ENCODE measurements at regions not wholly inside any gene's neighbourhood (a gene's known extent, or its start where the extent isn't known, plus 50 kb on each side); places are given as distances from the start of the nearest gene placed in this dataset.

DNA sequence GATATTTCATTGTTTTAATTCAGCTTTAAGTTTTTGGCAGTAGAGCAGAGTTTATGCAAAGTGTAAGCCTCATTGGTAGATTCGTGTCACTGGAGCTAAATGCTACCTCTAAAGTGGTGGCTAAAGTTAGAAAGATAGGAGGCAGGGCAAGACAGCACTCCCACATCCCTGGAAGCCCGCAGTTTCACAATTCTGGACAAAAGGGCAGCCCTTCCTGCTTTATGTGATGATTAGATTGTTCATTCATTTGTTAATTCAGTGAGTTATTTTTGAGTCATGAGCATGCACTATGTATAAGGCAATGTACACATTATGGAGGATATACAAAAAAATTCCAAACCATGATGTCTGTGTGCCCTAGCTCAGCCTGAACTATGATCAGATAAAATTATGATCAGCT is 52.1 kb upstream of the EIF3M start:
- no peak for DNase-seq (ENCODE audit: low read depth, low spot score)
- in situ Hi-C loops (cut with HindIII; ENCODE audit: low pct_unique_long_range_greater_than_20kb, low sequenced_read_pairs) = no loop called here

DNA sequence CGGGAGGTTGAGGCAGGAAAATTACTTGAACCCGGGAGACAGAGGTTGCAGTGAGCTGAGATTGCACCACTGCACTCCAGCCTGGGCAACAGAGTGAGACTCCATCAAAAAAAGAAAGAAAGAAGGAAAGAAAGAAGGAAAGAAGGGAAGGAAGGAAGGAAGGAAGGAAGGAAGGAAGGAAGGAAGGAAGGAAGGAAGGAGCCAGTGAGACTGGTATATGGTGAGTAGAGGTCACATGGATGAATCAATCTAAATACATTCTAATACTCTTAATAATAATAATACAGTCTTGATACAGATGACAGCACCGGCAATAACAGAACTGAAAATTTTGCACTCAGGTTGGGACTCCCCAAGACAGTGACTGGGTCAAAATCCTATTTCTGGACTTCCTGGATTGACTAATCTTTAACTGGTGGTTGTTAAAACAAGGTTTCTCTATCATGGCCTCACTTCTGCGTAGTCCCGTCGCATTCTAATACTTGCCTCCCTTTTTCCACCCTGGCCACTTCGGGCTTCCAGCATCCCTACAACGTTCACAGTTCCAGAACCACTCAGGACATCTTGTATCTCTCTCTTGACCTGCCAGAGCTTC is 53.5 kb upstream of the EIF3M start:
- in situ Hi-C loops (cut with HindIII; ENCODE audit: low pct_unique_long_range_greater_than_20kb, low sequenced_read_pairs) = no loop called here
- DNase-seq (ENCODE audit: low read depth, low spot score) = no peak

DNA sequence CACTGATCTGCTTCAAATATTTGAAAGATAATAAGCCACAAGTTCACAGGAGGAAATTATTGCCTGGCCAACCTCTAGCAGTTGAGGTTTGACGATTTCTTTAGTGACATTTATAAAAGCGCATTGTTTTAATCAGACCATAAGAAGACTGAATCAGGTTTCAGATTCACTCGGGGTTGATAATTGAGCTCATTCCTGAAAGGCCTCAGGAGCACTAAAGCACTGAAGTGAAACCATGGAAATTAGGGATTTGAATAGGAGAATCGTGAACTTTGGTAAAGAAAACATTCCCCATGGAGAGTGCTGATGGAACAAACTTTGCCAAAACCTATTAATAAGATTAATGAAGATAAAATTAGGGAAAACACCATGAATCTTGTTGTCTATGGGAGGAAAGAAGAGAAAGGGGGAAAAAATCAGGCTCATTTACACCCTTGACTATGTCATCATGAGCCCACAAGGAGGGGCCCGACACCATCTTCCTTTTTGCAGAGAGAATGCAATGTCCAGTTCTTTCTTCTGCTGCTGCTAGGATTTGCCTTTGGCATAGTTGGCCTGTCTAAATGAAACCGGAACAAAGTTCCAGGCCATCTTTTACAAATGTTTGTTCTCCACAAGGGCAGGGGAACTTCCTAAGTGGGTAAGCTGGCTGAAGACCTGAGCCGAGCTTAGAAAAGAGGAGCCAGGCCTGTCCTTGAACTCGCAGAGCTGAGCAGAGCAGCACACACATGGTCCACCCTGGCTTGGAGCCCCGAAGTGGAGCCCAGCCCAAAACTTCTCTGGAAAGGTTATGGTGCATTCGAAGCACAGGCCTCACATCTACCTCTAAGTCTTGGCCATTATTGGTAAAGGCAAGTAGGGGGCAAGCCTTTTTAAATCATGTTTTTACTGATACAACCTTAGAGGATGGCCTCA is 56.1 kb upstream of the EIF3M start:
- peak; percentile 50 for DNase-seq (ENCODE audit: low read depth, low spot score)
- in situ Hi-C loops (cut with HindIII; ENCODE audit: low pct_unique_long_range_greater_than_20kb, low sequenced_read_pairs) = no loop called here

DNA sequence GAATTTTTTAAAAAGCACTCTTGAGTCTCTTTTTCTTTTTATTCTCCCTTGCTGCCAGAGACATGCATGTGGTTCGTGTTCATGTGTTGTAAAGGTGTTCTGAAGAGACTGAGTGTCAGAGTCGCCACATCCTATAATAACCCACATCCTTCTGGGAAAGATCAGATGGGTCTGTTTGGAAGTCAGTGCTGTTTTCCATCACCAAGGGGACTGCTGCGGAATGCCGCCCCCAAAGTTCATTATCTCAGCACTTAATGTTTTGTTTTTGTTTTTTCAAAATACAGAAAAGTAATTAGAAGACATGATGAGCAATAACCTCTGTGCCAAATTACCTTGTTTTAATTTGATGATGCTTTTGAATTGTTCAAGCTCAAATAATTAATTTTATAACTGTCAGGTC is 56.9 kb upstream of the EIF3M start:
- in situ Hi-C loops (cut with HindIII; ENCODE audit: low pct_unique_long_range_greater_than_20kb, low sequenced_read_pairs) = no loop called here
- no peak for DNase-seq (ENCODE audit: low read depth, low spot score)

DNA sequence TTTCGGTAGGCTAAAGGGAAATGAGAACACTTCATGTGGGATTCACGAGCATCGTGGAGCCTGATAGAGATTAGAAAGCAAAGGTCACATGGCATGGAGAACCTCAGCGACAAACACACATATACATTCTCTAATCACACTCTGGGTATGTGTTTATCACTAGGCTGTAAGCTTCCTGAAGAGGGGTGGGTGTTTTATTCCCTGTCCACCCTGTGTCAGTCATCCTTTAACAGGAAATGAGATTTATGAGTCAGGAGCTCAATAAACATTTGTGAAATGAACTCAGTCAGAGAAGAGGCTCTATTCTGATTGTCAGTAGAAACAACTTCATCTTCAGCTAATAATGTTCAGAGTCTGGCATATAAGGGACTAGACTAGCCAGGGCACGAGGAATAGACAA is 71.7 kb upstream of the EIF3M start:
- in situ Hi-C loops (cut with HindIII; ENCODE audit: low pct_unique_long_range_greater_than_20kb, low sequenced_read_pairs) = no loop called here
- peak; percentile 45 for DNase-seq (ENCODE audit: low read depth, low spot score)

DNA sequence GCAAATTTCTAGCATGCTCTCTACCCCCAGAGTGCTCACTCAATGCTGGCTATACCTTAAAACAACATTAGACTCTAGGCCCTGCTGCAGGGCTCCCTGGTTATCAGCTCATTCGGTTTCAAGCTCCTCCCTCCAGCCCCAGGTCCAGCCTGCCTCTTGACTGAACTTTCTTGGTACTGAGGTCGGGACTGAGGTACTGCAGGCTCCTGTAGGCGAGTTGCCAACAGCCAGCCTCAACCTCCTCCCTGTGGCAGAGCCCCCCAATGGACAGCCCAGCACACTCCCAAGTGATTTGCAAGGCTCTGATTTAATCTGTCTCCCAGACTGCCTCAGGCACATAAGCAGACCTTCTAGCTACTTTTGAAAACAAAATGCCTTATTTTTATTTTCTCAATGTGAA is 73.6 kb upstream of the EIF3M start:
- in situ Hi-C loops (cut with HindIII; ENCODE audit: low pct_unique_long_range_greater_than_20kb, low sequenced_read_pairs) = no loop called here
- no peak for DNase-seq (ENCODE audit: low read depth, low spot score)

DNA sequence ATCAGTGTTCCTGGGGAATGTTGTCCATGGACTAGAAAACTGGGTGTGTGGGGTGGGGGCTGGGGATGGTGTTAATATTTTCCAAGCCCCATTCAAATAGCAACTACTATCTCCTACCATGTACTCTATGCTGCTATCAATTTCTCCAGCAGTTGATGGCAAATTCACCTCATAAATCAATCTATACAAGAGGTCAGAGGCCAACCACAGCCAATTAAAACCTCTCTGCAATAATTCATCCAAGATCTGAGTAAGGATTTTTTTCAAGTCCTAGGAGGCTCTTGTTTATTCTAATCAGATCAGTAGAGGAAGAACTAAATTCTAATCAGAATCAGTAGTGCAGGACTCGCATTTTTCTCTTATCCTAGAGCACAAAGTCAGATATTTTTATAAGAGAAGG is 73.4 kb upstream of the WT1 start:
- no peak for DNase-seq (ENCODE audit: low read depth, low spot score)
- in situ Hi-C loops (cut with HindIII; ENCODE audit: low pct_unique_long_range_greater_than_20kb, low sequenced_read_pairs) = no loop called here

DNA sequence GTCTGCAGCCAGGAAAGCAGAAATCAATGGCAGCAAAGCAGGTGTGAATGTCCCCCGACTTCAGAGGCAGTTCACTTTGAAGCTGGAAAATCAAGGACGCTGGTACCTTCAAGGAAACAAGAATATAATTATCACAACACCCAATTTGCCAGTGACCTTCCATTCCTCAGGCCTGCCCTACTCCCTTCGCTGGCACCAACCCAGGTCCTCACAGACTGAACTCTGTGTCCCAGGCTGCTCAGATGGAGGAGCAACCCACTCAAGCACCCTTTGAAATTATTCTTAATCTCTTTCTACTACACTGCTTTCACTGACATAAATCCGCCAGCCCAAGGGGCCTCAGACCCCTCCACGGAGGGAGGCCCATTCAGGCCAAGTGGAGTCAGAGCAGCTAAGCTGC is 64.7 kb upstream of the WT1 start:
- DNase-seq (ENCODE audit: low read depth, low spot score) = no peak
- in situ Hi-C loops (cut with HindIII; ENCODE audit: low pct_unique_long_range_greater_than_20kb, low sequenced_read_pairs) = no loop called here

DNA sequence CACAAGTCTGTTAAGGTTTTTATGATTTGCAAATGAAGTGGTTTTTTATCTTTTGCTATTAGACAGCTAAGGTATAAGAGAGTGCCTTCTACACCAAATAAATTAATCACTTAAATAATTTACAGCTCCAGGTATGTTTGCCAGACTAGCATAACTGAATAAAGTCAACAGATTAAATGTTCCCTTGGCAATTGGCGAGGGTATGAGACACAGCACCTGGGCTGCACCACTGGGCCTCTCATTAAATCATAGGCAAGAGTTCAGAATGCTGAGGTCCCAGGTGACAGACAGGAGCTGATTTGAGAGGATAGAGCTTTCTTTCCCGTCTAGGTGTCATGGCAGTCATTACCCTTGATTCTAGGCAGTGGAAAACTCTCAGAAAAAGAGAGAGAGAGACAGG is 62.6 kb upstream of the WT1 start:
- in situ Hi-C loops (cut with HindIII; ENCODE audit: low pct_unique_long_range_greater_than_20kb, low sequenced_read_pairs) = no loop called here
- no peak for DNase-seq (ENCODE audit: low read depth, low spot score)

DNA sequence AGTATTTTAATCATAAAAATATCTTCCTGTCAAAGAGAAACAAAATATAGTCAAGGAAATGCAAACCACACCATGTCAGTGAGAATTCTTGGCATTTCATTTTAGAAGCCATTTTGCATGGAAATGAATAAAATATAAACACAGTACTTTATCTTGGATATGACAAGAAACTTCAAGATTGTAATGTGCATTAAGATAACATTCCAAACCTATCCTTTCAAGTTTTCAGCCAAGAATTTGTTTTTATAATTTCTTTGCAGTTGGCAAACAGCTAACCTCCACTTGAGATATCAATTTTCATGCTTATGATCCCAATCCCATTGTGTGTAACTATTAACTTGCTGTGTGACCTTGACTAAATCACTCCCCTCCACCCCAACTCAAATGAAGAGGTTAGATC is 59.3 kb upstream of the WT1 start:
- DNase-seq (ENCODE audit: low read depth, low spot score) = no peak
- in situ Hi-C loops (cut with HindIII; ENCODE audit: low pct_unique_long_range_greater_than_20kb, low sequenced_read_pairs) = no loop called here

DNA sequence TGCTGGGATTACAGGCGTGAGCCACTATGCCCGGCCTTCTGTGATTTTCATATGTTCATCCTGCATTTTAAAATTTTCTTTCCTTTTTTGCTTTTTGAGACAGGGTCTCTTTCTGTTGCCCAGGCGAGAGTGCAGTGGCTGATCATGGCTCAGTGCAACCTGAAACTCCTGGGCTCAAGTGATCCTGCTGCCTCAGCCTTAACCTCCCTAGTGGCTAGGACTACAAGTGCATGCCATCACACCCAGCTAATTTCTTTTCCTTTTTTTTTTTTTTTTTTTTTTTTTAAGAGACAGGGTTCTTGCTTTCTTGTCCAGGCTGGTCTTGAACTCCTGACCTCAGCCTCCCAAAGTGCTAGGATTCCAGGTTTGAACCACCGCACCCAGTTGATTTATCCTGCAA is 54.1 kb upstream of the WT1 start:
- no peak for DNase-seq (ENCODE audit: low read depth, low spot score)
- in situ Hi-C loops (cut with HindIII; ENCODE audit: low pct_unique_long_range_greater_than_20kb, low sequenced_read_pairs) = no loop called here

DNA sequence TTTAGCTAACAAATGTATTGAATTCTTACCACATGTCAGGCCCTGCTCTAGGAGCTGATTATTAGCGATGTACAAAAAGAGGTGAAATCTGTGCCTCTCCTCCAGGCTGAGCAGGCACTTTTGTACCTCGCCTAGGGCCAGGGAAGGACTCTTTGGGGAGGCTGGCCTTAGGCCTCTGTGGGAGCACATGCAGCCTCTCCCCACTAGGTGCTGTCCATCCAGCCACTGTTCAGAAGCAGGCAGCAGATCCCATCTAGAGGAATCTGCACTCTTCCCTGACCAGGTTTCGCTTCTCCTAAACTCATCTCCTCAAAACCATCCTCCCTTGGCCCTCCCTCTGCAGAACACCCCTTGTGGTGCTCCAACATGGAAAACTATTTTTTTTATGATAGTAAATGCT is 51.9 kb upstream of the WT1 start:
- peak; percentile 35 for DNase-seq (ENCODE audit: low read depth, low spot score)
- in situ Hi-C loops (cut with HindIII; ENCODE audit: low pct_unique_long_range_greater_than_20kb, low sequenced_read_pairs) = no loop called here

DNA sequence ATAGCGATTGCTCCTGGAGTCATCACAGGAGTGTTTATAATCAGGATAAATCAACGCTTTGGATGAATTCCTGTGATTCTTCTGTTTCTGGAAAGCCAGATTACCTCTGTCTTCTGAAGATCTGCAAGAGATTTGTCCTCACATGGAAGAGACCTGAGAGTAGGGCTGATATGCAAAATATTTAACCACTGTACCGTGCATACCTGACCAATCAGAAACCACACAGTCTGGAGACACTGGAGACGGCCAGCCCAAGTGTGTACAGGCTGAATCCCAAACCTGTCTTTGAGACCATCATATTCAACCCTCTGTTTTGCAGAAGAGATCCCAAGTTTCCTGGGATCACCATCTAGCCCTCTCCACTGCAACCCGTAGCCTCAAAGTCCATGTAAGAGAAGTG is 50.4 kb upstream of the WT1 start:
- no peak for DNase-seq (ENCODE audit: low read depth, low spot score)
- in situ Hi-C loops (cut with HindIII; ENCODE audit: low pct_unique_long_range_greater_than_20kb, low sequenced_read_pairs) = no loop called here
